ENCODE measurements at regions not wholly inside any gene's neighbourhood (a gene's known extent, or its start where the extent isn't known, plus 50 kb on each side); places are given as distances from the start of the nearest gene placed in this dataset.

GRCh38 chr1:55333461-55333860 is 118.3 kb upstream of the USP24 start:
- no peak for DNase-seq

GRCh38 chr1:55331351-55331750 is 116.2 kb upstream of the USP24 start:
- no peak for DNase-seq

- DNase-seq, result no peak
Observed at GRCh38 chr1:55329808-55330432, 114.8 kb upstream of the USP24 start.

- no peak for DNase-seq
Observed at GRCh38 chr1:55329091-55329490, 113.9 kb upstream of the USP24 start.

DNA sequence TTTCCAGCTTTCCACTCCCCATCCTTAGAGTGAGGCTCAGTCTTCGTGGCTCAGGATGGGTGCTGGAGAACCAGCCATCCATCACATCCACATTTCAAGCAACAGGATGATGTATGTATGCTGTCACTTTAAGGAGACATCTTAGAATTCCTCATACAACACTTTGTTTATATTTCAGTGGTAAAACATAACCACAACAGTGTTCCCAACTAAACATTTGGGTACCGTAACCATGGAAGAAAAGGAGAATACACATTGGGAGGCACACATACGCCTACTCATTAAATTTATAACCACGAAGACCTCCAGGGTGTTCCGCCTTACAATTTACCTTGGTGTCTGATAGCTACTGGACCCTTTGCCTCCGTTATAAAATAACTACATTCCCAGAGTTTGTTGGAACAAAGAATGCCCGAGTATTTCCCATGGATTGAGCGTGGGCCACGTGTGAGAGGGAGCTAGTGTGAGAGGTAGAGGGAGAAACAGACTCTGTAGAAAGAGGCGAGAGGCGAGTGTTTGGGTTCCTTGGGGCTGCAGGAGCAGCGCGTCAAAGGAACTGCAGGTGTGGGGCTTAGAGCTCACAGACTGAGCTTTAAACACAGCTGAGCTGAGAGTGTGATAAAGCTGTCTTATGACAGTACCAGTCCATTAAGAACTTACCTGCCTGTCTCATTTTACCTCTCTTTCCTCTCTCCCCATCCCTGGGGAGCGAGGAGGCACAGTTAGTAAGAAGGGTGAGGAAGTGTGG is 111.5 kb upstream of the USP24 start:
- DNase-seq, result no peak

DNA sequence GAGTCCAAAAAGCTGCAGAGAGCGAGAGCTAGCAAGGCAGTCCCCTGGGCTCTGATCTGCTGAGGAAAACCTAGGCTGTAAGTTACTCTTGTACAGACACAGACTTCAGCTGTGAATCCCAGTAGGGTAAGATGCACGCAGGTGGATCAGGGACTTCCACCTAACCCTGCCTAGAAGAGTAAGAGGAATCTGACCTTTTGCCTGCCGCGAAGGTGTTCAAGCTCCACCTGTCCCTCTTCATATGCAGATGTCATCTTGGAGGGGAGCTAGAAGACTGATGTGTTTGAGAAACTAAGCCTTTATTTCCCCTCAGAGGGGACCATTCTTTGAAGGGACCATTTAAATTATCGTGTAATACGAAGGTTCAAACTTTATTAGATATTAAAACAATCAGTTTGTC is 108.6 kb upstream of the USP24 start:
- DNase-seq, result no peak

DNA sequence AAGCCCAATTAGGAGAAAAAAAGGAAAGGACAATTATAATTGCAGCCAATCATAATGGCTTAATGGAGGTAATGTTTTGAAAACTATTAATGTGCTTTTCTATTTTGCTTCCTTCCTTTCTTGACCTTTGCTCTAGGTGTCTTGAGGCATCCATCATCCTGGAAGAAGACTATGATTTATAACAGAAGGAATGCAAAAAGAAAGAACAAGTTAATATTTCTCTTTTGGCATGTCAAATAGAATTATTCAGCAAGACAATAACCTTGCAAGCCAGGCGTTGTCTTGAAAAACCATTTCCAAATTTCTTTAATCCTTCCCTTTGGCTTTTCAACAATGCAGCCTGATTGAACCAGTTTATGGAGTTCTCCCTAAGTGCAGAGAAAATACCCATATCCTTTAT is 107.7 kb upstream of the USP24 start:
- no peak for DNase-seq

- no peak for DNase-seq
Observed at GRCh38 chr1:55321942-55322341, 106.8 kb upstream of the USP24 start.

- DNase-seq, result no peak
Observed at GRCh38 chr1:55320891-55321290, 105.7 kb upstream of the USP24 start.

DNA sequence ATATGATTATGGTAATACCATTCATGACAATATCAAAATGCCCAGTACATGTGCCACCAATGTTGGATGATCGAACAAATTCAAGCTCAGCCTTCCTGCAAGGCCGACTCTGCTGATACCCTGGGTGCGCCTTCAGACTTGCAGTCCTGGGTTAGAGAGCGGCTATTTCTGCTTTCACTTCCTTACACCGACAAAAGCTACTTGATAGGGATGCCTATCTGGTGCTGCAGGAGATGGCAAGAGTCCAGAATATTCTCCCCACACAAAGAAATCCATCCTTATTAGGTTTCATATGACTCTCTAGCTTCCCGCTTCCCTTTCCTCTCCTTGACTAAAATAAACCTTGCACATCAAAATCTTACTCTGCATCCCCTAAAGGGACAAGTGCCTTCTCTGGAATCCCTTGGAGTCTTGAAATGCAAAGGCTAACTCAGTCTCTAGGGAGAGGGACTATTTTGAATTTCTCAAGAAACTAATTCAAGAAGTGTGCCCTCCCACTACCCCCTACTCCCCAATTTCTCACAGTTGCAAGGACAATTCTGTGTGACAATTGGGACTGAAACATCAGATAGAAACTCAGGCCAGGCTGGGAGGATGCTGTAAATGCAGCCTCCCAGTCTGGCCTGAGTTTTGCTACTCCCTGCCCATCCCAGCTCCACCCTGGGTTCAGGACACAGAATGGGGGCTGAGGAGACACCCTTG is 103.1 kb upstream of the USP24 start:
- no peak for DNase-seq

DNA sequence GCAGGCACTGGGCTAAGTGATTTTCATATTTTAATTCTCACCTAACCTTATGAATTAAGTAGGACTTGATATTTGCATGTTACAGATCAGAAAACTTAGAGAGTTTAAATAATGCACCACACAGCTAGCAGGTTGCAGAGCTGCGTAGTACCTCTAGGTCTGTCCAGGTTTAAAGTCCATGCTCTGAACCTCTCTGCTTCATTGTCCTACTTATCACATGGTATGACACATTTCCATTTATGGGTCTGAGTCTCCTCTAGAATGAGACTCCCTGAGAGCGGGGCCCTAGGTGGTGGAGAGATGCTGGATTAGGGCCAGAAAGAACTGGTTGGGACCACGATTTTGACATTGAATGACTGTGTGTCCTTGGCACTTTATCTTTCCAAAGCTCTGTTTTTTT is 102.5 kb upstream of the USP24 start:
- DNase-seq, result no peak

- DNase-seq, result no peak
Observed at GRCh38 chr1:55316947-55317662, 101.9 kb upstream of the USP24 start.

DNA sequence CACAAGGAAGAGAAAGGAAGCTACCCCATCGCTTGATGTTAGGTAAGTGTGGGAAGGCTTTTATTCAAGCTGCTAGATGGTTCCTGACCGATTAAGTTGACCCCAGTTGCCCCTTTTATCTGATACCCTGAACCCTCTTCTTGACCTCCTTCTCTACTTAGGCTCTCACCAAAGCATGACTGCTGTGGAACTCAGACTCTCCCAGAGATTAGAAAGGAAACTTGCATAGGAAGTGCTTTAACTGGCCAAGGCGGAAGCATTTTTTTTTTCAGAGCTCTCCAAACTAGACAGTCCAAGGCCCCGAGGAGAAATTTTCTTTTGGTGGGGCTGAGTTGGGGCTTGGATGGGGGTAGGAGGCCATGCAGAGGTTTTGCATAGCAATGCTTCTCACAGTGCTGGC is 101.3 kb upstream of the USP24 start:
- no peak for DNase-seq

DNA sequence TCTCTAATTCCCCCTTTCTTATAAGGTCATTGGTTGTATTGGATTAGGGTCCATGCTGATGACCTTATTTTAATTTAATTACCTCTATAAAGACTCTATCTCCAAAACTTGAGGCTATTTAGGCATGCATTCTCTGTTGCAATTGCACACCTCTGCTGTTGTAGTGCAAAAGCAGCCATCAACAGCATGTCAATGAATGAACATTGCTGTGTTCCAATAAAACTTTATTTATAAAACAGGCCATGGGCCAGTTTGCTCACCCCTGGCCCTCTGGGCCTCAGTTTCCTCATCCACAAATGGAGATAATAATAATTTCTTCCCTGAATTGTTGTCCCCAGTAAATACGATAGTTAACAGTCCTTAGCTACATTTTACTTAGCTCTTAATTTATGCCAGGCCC is 100.4 kb upstream of the USP24 start:
- DNase-seq, result no peak

DNA sequence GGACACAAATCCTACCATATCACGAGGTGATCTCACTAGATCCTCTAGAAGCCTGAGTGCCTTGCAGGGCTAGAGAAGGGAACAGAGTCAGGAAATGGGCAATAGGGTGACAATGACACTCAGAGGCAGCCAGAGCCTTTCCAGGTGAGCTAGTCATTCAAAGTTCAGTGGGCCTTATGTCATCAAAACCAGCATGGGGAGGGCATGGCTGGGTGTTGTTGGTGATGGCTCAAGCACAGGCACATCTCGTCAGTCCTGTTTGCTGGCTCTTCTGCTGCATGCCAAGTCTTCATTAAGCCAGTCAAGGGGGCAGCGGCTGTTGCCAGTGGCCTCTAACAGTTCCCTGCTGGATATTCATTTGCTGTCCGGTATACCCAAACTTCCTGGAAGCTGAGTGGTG is 99.6 kb upstream of the USP24 start:
- DNase-seq, result no peak

GRCh38 chr1:55313903-55314302 is 98.7 kb upstream of the USP24 start:
- DNase-seq, result no peak

DNA sequence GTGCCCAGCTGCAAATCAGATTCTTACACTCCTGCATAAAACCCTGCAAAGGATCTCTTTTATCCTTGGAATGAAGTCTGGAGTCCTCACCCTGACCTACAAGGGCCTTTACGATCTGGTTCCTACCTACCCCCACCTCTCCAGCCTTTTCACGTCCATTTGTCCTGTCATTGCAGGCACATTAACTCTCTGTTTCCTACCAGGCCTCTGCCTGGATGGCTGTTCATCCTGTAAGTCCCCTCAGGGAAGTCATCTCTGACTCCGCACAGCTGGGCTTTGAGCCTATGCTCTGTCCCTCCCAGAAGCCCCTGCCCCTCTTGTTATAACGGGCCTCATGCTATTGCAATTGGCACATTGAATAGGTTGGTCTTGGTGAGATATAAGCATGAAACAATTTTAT is 96.8 kb upstream of the USP24 start:
- DNase-seq, result no peak

DNA sequence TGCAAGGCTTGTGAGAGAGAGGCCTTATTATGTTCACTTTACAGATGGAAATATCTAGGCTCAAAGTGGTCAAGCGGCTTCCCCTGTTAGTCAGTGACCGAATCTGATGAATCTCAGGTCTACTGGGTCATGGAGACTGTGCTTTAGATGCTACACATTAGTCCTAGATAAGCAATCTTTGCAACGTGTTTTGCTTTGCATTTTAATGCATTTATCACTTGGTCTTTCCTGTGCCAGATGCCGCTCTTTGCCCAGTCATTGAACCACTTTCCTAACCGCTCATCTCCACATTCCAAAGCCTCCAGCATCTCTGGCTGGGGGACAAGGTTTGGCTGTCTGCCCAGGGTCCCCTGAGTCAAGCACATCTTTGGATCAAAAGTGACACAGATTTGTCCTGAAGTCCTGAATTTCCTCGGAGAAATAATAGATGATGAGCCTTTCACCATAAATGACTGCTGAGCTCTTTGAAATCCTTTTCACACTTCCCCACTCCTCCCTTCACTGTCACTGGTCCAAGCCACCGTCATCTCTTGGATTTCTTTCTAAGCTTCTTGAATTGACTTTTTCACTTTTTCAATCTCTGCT is 96.0 kb upstream of the USP24 start:
- no peak for DNase-seq

DNA sequence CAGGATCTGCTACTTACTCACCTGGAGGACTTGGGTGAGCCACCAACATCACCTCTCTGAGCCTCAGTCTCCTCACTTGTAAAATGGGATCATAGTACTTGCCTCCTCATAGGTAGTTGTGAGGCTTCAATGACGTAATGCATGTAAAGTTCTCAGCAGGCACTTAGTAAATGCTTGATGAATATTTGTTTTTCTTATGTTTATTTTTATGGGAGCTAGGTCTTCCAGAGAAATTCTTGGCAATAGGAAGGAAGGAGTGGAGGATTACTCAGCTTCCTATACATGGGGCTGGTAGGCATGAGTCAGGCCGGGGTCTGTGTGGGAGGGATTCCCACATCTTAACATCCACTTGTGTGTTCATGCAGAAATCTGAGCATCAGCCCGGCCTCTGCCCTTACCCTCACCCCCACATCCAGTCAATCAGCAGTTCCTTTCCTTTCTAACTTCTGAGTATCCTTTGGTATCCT is 95.4 kb upstream of the USP24 start:
- no peak for DNase-seq

GRCh38 chr1:55309786-55310504 is 94.8 kb upstream of the USP24 start:
- no peak for DNase-seq

DNA sequence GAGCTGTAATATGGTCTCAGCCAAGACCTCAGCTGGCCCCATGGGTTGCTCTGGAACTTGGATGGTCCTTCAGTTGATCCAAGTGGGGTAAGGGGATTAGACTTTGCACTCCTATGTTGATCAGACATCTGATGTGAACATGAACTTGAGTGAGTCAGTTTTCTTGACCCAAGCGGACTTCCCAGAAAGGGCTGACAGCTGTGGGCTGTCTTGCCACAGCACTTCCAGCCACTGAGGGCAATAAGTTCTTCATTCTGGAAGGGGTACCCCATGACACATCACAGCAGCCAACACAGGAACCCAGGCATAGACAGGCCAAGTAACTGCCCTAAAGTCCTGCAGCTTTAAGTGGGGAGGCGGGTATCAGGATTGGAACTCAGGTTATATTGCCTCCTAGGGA is 93.9 kb upstream of the USP24 start:
- DNase-seq, result no peak

- DNase-seq, result no peak
Observed at GRCh38 chr1:55305735-55306134, 90.6 kb upstream of the USP24 start.

Data from NCI-H2107 (cell line).